Natural killer cell (primary cell): ENCODE measurements at regions not wholly inside any gene's neighbourhood (a gene's known extent, or its start where the extent isn't known, plus 50 kb on each side); places are given as distances from the start of the nearest gene placed in this dataset.

ENCODE experiments used
- ATAC-seq, 3 donors: fragments of 150-1000 bp in 2 of 3; fragments of 200-7000 bp in 1 of 3; cut with Tn5 transposase; 1 replicate in 1 of 3; 2 replicates in 2 of 3; pipeline ENCODE4 v1.10.0; 2021; ENCODE audit warnings: mild to moderate bottlenecking in 2 of 3, moderate library complexity in 2 of 3
- DNase-seq, 2 donors: peaks; one replicate each; pipeline versions ENCODE4 v3.0.0 to v3.0.0-alpha.2; 2013 to 2021; ENCODE audit warnings: mixed read lengths in 1 of 2
- H3K27ac ChIP-seq: one replicate; pipeline ENCODE4 v1.5.1; 2013; ENCODE audit warnings: mild to moderate bottlenecking, low read length
- H3K27me3 ChIP-seq: one replicate; pipeline ENCODE4 v1.6.1; 2013; ENCODE audit warnings: low read length; ENCODE audit not compliant: control insufficient read depth, insufficient read depth
- H3K36me3 ChIP-seq: one replicate; pipeline ENCODE4 v1.6.1; 2013; ENCODE audit warnings: low read length; ENCODE audit not compliant: control insufficient read depth, insufficient read depth
- H3K4me1 ChIP-seq: one replicate; pipeline ENCODE4 v1.6.1; 2013; ENCODE audit warnings: low read length; ENCODE audit not compliant: control insufficient read depth, insufficient read depth
- H3K4me3 ChIP-seq: one replicate; pipeline ENCODE4 v1.5.1; 2013; ENCODE audit warnings: low read length
- H3K9me3 ChIP-seq: one replicate; pipeline ENCODE4 v1.6.1; 2013; ENCODE audit warnings: low read length; ENCODE audit not compliant: control insufficient read depth, insufficient read depth
- H3K27ac Mint-ChIP-seq, 2 donors: one replicate each; pipeline ENCODE4 v1.8.0; 2022; ENCODE audit warnings: mild to moderate bottlenecking in 2 of 2, mixed read lengths in 2 of 2, moderate library complexity in 1 of 2
- H3K27me3 Mint-ChIP-seq, 2 donors: one replicate each; pipeline ENCODE4 v1.8.0; 2022; ENCODE audit warnings: low read depth in 2 of 2, mixed read lengths in 2 of 2
- H3K36me3 Mint-ChIP-seq: one replicate; pipeline ENCODE4 v1.8.0; 2022; ENCODE audit warnings: mixed read lengths
- H3K4me1 Mint-ChIP-seq, 2 donors: one replicate each; pipeline ENCODE4 v1.8.0; 2022; ENCODE audit warnings: mixed read lengths in 2 of 2
- H3K4me3 Mint-ChIP-seq: one replicate; pipeline ENCODE4 v1.8.0; 2022; ENCODE audit warnings: mild to moderate bottlenecking, moderate library complexity, mixed read lengths
- H3K9me3 Mint-ChIP-seq, 2 donors: one replicate each; pipeline ENCODE4 v1.8.0; 2022; ENCODE audit warnings: mixed read lengths in 2 of 2
- CTCF ChIP-seq: fragments of 200-600 bp; IDR thresholded peaks from one replicate; pipeline ENCODE4 v1.8.0; 2022; ENCODE audit warnings: antibody characterized with exemption
- WGBS: methylation state at CpG from one replicate; pipeline ENCODE4 v1.1.7; 2013; ENCODE audit warnings: missing lambda C conversion rate; ENCODE audit not compliant: insufficient coverage; 5-methylcytosine and 5-hydroxymethylcytosine counted together
- intact Hi-C: fragments of 100-400 bp; cut with micrococcal nuclease; formaldehyde crosslinking; loops from one replicate; pipeline ENCODE4 v1.14.2; 2022

- no peaks in the 10 kb centered on the region for H3K27me3 ChIP-seq
- no peak overlapping the region for H3K27ac ChIP-seq
- H3K4me3 Mint-ChIP-seq, result no peak overlapping the region
- DNase-seq (no peak), ATAC-seq (no peak)
- H3K9me3 Mint-ChIP-seq, result peaks cover 7 to 17% of the 10 kb centered on the region in 2 donors
- H3K36me3 Mint-ChIP-seq, result no peaks in the 10 kb centered on the region
- no peaks in the 10 kb centered on the region for H3K9me3 ChIP-seq
- no peaks in the 10 kb centered on the region for H3K4me1 Mint-ChIP-seq
- no peak overlapping the region for H3K4me3 ChIP-seq
- TF ChIP-seq CTCF, result no peak
- no peaks in the 10 kb centered on the region for H3K4me1 ChIP-seq
- whole genome bisulfite sequencing, result 97% methylated on average over 3 of the region's 7 CpGs
- H3K36me3 ChIP-seq, result no peaks in the 10 kb centered on the region
- intact Hi-C loops, result no loop called here
- no peaks in the 10 kb centered on the region for H3K27me3 Mint-ChIP-seq
- H3K27ac Mint-ChIP-seq, result no peak overlapping the region
Observed at GRCh38 chr13:72427757-72428528, 299.5 kb downstream of the MZT1 start.

DNA sequence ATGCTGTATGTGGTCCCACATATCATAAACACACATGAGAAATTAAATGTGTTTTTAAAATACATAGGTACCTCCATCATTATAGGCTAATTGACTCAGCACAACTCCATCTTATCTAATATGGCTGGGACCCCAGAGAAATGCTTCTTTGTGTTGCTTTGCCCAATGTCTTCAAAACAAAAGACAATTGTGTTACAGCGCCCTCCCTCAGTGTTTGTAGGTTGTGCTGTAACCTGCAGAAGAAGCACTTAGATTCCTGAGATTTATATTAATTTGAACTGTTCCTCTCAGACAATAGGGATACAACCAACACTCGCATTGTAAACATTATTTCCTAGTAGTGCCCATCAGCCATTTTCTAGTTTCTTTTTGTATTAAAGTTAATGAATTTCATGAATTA lies 303.4 kb downstream of the MZT1 start:
- Mint-ChIP-seq H3K27ac (no peak overlapping the region), H3K9me3 (peaks cover 5 to 11% of the 10 kb centered on the region in 2 donors), H3K36me3 (no peaks in the 10 kb centered on the region), H3K27me3 (no peaks in the 10 kb centered on the region), H3K4me1 (no peaks in the 10 kb centered on the region), H3K4me3 (no peak overlapping the region)
- no peak overlapping the region for H3K4me3 ChIP-seq
- no peak overlapping the region for H3K27ac ChIP-seq
- no peaks in the 10 kb centered on the region for H3K4me1 ChIP-seq
- intact Hi-C loops, result no loop called here
- H3K9me3 ChIP-seq, result no peaks in the 10 kb centered on the region
- DNase-seq (no peak), ATAC-seq (no peak)
- WGBS, result 80% methylated on average over 1 of the region's 2 CpGs
- H3K27me3 ChIP-seq, result no peaks in the 10 kb centered on the region
- no peak for TF ChIP-seq CTCF
- H3K36me3 ChIP-seq, result no peaks in the 10 kb centered on the region

DNA sequence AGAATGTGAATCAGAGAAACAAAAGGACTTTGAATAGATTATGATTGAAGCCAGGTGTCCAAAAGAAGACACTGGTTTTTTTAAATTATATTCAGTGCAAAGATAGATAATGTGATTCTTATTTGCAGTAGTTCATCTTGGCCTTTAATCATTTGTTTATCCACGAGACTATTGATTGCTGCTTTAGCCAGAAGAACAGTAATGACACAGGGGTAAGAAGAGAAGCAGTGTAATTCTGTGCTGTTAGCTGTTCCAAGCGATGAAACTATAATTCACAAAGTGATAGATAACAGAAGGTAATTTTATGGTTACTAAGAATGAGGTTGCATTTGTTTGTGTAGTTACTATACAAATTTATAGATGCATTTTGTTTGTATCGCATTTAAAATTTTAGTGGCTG lies 311.6 kb downstream of the MZT1 start:
- no peak overlapping the region for H3K27ac Mint-ChIP-seq
- DNase-seq, result no peak
- no peak for ATAC-seq
- no peaks in the 10 kb centered on the region for H3K36me3 Mint-ChIP-seq
- 75% methylated on average over 3 of the region's 3 CpGs for WGBS
- no peaks in the 10 kb centered on the region for H3K4me1 ChIP-seq
- TF ChIP-seq CTCF, result no peak
- no peaks in the 10 kb centered on the region for H3K27me3 Mint-ChIP-seq
- no peaks in the 10 kb centered on the region for H3K4me1 Mint-ChIP-seq
- no peaks in the 10 kb centered on the region for H3K27me3 ChIP-seq
- H3K27ac ChIP-seq, result no peak overlapping the region
- peaks cover 9 to 13% of the 10 kb centered on the region in 2 donors for H3K9me3 Mint-ChIP-seq
- H3K9me3 ChIP-seq, result no peaks in the 10 kb centered on the region
- H3K36me3 ChIP-seq, result no peaks in the 10 kb centered on the region
- H3K4me3 ChIP-seq, result no peak overlapping the region
- intact Hi-C loops, result no loop called here
- no peak overlapping the region for H3K4me3 Mint-ChIP-seq

DNA sequence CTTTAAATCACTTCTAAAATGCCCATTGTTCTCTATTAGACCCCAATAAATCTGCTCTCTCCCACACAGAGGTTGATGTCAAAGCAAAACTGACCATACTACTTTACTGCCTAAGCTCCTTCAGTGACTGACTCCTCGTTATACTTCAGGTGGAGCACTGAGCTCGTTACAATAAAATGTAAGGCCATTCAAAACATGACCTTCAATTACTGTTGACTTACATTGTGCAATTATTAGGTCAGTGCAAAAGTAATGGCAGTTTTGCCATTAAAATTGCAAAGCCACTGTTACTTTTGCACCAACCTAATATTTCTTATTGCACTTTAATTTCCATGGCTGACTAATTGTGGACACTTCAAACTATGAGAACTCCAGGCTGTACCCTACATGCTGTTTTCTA lies 314.9 kb downstream of the MZT1 start:
- Histone ChIP-seq H3K4me3 (no peak overlapping the region), H3K27me3 (no peaks in the 10 kb centered on the region), H3K9me3 (no peaks in the 10 kb centered on the region), H3K36me3 (no peaks in the 10 kb centered on the region), H3K4me1 (no peaks in the 10 kb centered on the region), H3K27ac (no peak overlapping the region)
- no peak for TF ChIP-seq CTCF
- Mint-ChIP-seq H3K9me3 (peaks cover 4 to 9% of the 10 kb centered on the region in 2 donors), H3K4me1 (no peaks in the 10 kb centered on the region), H3K27me3 (no peaks in the 10 kb centered on the region), H3K27ac (no peak overlapping the region), H3K4me3 (no peak overlapping the region), H3K36me3 (no peaks in the 10 kb centered on the region)
- WGBS, result 81% methylated on average over 2 of the region's 2 CpGs
- intact Hi-C loops, result no loop called here
- DNase-seq (no peak), ATAC-seq (no peak)
